IPS-18a (cell line): ENCODE measurements at regions not wholly inside any gene's neighbourhood (a gene's known extent, or its start where the extent isn't known, plus 50 kb on each side); places are given as distances from the start of the nearest gene placed in this dataset.

Experiments used
- H3K27ac ChIP-seq: one replicate; pipeline ENCODE4 v1.5.1; 2013; ENCODE audit warnings: low read length
- H3K27me3 ChIP-seq: one replicate; pipeline ENCODE4 v1.6.1; 2013; ENCODE audit warnings: mild to moderate bottlenecking, low read length; ENCODE audit not compliant: control insufficient read depth, insufficient read depth
- H3K36me3 ChIP-seq: one replicate; pipeline ENCODE4 v1.6.1; 2013; ENCODE audit warnings: low read depth, low read length; ENCODE audit not compliant: control insufficient read depth
- H3K4me1 ChIP-seq: one replicate; pipeline ENCODE4 v1.6.1; 2013; ENCODE audit warnings: low read depth, low read length; ENCODE audit not compliant: control insufficient read depth
- H3K4me3 ChIP-seq: one replicate; pipeline ENCODE4 v1.5.1; 2013; ENCODE audit warnings: low read length
- H3K9ac ChIP-seq: one replicate; pipeline ENCODE4 v1.6.1; 2013; ENCODE audit warnings: mild to moderate bottlenecking, low read length, moderate library complexity
- H3K9me3 ChIP-seq: one replicate; pipeline ENCODE4 v1.6.1; 2013; ENCODE audit warnings: low read depth, low read length; ENCODE audit not compliant: control insufficient read depth

- no peak overlapping the region for H3K4me3 ChIP-seq
- H3K4me1 ChIP-seq: no peaks in the 10 kb centered on the region
These were observed 166.8 kb downstream of the PSAT1 start for GRCh38 chr9:78463750-78464149.

GRCh38 chr9:78468231-78468630, 171.3 kb downstream of the PSAT1 start:
- Histone ChIP-seq H3K27me3 (no peaks in the 10 kb centered on the region), H3K9ac (no peak overlapping the region), H3K27ac (no peak overlapping the region), H3K4me1 (no peaks in the 10 kb centered on the region), H3K9me3 (no peaks in the 10 kb centered on the region), H3K4me3 (no peak overlapping the region), H3K36me3 (no peaks in the 10 kb centered on the region)

More at GRCh38 chr9:78463750-78464149, 166.8 kb downstream of the PSAT1 start:
- H3K9me3 ChIP-seq: no peaks in the 10 kb centered on the region
- no peak overlapping the region for H3K9ac ChIP-seq
- no peak overlapping the region for H3K27ac ChIP-seq
- no peaks in the 10 kb centered on the region for H3K36me3 ChIP-seq
- no peaks in the 10 kb centered on the region for H3K27me3 ChIP-seq

- H3K9ac ChIP-seq: no peak overlapping the region
- no peaks in the 10 kb centered on the region for H3K27me3 ChIP-seq
- H3K27ac ChIP-seq: no peak overlapping the region
- H3K4me1 ChIP-seq: no peaks in the 10 kb centered on the region
- no peaks in the 10 kb centered on the region for H3K36me3 ChIP-seq
- no peak overlapping the region for H3K4me3 ChIP-seq
- no peaks in the 10 kb centered on the region for H3K9me3 ChIP-seq
These were observed 172.2 kb downstream of the PSAT1 start for GRCh38 chr9:78468974-78469576.

- Histone ChIP-seq H3K27ac (no peak overlapping the region), H3K4me3 (no peak overlapping the region), H3K36me3 (no peaks in the 10 kb centered on the region), H3K27me3 (no peaks in the 10 kb centered on the region), H3K4me1 (no peaks in the 10 kb centered on the region), H3K9ac (no peak overlapping the region), H3K9me3 (no peaks in the 10 kb centered on the region)
These were observed 173.3 kb downstream of the PSAT1 start for GRCh38 chr9:78470216-78470615.

- Histone ChIP-seq H3K27me3 (no peaks in the 10 kb centered on the region), H3K9me3 (no peaks in the 10 kb centered on the region), H3K4me3 (no peak overlapping the region), H3K27ac (no peak overlapping the region), H3K4me1 (no peaks in the 10 kb centered on the region), H3K9ac (no peak overlapping the region), H3K36me3 (no peaks in the 10 kb centered on the region)
These were observed 173.8 kb downstream of the PSAT1 start for GRCh38 chr9:78470741-78471140.

GRCh38 chr9:78472111-78472510, 175.2 kb downstream of the PSAT1 start:
- no peaks in the 10 kb centered on the region for H3K27me3 ChIP-seq
- no peak overlapping the region for H3K4me3 ChIP-seq
- H3K9ac ChIP-seq: no peak overlapping the region
- H3K36me3 ChIP-seq: no peaks in the 10 kb centered on the region
- H3K9me3 ChIP-seq: no peaks in the 10 kb centered on the region
- no peak overlapping the region for H3K27ac ChIP-seq
- H3K4me1 ChIP-seq: no peaks in the 10 kb centered on the region

GRCh38 chr9:78479441-78479840, 182.5 kb downstream of the PSAT1 start:
- no peak overlapping the region for H3K9ac ChIP-seq
- H3K4me1 ChIP-seq: no peaks in the 10 kb centered on the region
- H3K4me3 ChIP-seq: no peak overlapping the region
- no peaks in the 10 kb centered on the region for H3K9me3 ChIP-seq
- no peaks in the 10 kb centered on the region for H3K36me3 ChIP-seq
- H3K27me3 ChIP-seq: no peaks in the 10 kb centered on the region
- no peak overlapping the region for H3K27ac ChIP-seq

GRCh38 chr9:78486661-78487060, 189.7 kb downstream of the PSAT1 start:
- Histone ChIP-seq H3K9ac (no peak overlapping the region), H3K9me3 (no peaks in the 10 kb centered on the region), H3K27me3 (no peaks in the 10 kb centered on the region), H3K4me3 (no peak overlapping the region), H3K27ac (no peak overlapping the region), H3K4me1 (peaks cover 4% of the 10 kb centered on the region), H3K36me3 (no peaks in the 10 kb centered on the region)

GRCh38 chr9:78490231-78490630, 193.3 kb downstream of the PSAT1 start:
- H3K36me3 ChIP-seq: no peaks in the 10 kb centered on the region
- no peak overlapping the region for H3K27ac ChIP-seq
- no peak overlapping the region for H3K4me3 ChIP-seq
- H3K9me3 ChIP-seq: no peaks in the 10 kb centered on the region
- H3K9ac ChIP-seq: no peak overlapping the region
- H3K27me3 ChIP-seq: no peaks in the 10 kb centered on the region
- peaks cover 4% of the 10 kb centered on the region for H3K4me1 ChIP-seq

- no peak overlapping the region for H3K4me3 ChIP-seq
- no peaks in the 10 kb centered on the region for H3K36me3 ChIP-seq
- peaks cover 4% of the 10 kb centered on the region for H3K4me1 ChIP-seq
- H3K9ac ChIP-seq: no peak overlapping the region
- H3K9me3 ChIP-seq: no peaks in the 10 kb centered on the region
- H3K27ac ChIP-seq: no peak overlapping the region
- H3K27me3 ChIP-seq: no peaks in the 10 kb centered on the region
These were observed 194.5 kb downstream of the PSAT1 start for GRCh38 chr9:78491402-78491801.

- Histone ChIP-seq H3K4me3 (no peak overlapping the region), H3K27ac (no peak overlapping the region), H3K36me3 (no peaks in the 10 kb centered on the region), H3K9me3 (no peaks in the 10 kb centered on the region), H3K27me3 (no peaks in the 10 kb centered on the region), H3K4me1 (no peaks in the 10 kb centered on the region), H3K9ac (no peak overlapping the region)
These were observed 196.3 kb downstream of the PSAT1 start for GRCh38 chr9:78493166-78493742.

- no peaks in the 10 kb centered on the region for H3K27me3 ChIP-seq
- H3K36me3 ChIP-seq: no peaks in the 10 kb centered on the region
- H3K9ac ChIP-seq: no peak overlapping the region
- H3K27ac ChIP-seq: no peak overlapping the region
- H3K9me3 ChIP-seq: no peaks in the 10 kb centered on the region
- no peak overlapping the region for H3K4me3 ChIP-seq
- peaks cover 7% of the 10 kb centered on the region for H3K4me1 ChIP-seq
These were observed 205.6 kb downstream of the PSAT1 start for GRCh38 chr9:78502566-78502965.
